Hematopoietic multipotent progenitor cell treated with erythropoietin and hydrocortisone succinate and interleukin-3 and kit ligand, for 8 days (in vitro differentiated cells): ENCODE measurements at regions not wholly inside any gene's neighbourhood (a gene's known extent, or its start where the extent isn't known, plus 50 kb on each side); places are given as distances from the start of the nearest gene placed in this dataset.

Experiments
- DNase-seq: peaks from one replicate; pipeline ENCODE4 v3.0.0-alpha.2; 2015

DNA sequence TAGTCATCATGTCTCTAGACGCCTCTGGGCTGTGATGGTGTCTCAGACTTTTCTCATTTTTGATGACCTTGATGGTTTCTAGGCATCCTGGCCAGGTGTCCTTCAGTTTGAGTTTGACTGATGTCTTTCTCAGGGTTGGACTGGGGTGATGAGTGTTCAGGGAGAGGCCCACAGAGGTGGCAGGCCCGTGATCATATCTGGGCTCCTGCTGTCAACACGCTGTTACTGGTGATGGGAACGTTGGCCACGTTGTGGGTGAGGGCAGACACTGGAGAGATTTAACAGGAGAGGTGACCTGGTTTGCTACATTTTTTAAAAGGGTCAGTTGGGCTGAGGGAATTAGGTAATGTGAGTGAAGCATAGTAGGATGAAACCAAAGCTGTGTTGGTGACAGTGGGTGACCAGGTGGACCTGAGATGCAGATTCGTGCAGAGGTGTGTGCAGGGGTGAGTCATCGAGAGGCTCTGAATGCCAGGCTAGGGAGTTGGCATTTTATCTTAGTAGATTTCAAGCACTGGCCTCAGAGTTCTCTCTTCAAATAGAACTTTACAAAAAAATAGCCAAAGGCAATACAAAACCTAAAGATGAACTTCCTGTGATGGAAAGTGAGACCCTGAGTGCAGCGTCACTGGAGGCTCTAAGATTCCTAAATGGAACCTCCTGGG lies 174.1 kb downstream of the CDH26 start:
- DNase-seq = no peak

DNA sequence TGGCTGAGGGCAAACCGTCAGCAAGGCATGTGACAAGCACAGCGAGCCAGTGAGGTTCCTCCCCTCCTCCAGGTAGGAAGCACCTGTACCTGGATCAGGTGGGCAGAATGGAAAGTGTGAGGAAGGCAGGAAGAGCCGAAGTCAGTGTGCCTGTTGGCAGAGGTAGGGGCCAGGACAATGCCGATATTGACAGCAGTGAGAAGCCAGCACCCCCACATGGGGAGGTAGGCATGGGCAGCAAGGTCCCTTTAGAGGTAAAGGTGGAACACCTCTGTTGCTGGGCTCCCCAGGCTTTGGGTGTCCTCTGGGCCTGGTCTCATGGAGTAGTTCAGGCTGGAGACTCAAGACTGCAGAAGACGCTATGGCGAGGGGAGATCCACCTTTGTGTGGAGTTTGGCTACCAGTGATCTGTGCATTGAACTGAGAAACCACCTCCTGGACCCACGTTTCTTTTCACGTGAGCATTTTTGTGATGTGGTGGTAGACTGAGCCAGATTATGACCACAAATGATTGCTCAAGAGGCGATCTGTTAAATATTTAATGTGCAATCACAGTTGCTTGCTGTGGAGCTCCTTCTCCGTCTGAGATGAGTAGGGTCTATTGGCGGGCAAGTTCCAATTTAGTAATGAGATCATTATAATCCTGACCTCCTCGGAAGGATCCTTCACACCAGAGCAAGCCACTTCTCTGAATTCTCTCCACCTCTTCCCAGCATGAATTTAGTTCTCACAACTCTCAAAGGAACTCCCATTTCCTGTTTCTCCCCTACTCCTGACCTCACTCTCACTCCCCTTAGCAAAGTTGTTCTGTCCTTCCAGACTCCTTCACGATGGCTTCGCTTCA lies 174.8 kb downstream of the CDH26 start:
- no peak for DNase-seq

DNA sequence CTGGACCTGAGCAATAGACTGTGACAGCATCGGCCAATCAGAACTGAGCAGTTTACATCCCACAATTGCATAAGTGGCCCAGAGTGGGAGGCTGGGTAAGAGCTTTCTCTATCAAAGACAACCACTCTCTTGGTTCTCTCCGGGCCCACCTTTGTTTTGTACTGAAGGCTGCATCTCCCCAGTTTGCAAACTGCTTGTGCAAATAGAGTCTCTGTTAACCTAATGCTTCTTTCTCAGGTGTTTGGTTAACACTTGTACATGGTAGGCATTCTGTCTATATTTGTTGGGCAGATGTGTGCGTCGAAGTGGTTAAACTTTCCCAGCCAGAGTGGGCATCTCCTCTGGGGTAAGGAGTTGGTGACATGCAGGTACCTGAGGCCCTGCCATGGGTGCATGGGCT lies 177.1 kb downstream of the CDH26 start:
- DNase-seq = no peak

DNA sequence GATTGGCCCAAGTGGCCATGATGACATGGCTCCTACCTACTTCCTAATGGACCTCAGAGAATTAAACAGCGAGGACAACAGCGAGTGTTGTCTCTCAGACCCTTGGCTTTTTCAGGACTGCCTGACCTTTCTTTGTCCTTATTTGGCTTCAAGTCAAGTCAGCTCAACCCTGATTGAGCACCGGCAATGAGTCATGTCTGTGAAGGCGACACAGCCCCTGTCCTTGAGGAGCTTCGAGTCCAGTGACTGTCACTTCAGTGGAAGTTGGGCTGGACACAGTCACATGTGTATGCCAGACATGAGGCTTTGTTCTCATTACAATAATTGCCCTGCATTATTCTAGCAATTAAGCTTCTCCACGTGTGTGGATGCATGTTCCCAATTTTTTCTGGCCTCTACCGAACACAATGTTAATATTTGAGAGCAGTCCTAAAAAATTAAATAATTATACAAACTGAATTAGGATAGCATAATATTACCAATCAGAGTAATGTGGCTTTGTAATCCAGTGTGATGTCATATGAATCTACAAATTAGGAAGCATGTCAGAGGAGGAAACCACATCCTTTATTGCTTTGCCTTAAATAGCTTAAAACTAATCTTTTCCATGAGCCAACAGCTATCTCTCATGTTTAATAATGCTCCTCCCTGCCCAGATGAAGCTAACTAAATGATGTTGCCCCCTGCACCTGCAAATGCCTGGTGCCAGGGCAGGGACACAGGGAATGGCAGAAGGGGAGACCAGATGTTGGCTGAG lies 178.6 kb downstream of the CDH26 start:
- DNase-seq = no peak

DNA sequence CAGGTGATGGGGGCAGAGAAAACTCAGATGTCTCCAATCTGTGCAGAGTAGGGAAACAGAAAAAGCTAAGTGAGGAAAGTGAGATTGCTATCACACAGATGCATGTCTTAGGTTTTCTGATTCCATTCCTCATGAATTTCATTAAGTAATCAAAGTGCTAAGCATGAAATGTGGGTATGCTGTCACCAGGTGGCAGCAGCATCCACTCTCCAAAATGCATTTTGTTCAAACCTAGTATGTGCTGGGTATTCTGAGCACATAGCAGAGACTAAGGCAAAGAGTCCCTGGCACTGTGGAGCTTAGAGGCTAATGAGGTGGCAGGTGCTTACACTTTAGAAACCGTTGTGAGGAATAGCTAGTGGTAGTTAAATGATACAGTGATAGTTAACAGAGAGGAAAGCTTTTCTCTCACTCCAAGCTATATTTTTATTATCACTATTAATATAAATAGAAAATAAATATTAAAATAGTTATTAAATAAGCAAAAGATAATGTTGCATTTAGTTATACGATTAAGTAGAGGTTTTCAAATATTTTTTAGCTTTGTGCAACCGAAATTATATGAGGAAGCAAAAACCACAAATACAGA lies 179.5 kb downstream of the CDH26 start:
- peak; percentile 83 for DNase-seq

DNA sequence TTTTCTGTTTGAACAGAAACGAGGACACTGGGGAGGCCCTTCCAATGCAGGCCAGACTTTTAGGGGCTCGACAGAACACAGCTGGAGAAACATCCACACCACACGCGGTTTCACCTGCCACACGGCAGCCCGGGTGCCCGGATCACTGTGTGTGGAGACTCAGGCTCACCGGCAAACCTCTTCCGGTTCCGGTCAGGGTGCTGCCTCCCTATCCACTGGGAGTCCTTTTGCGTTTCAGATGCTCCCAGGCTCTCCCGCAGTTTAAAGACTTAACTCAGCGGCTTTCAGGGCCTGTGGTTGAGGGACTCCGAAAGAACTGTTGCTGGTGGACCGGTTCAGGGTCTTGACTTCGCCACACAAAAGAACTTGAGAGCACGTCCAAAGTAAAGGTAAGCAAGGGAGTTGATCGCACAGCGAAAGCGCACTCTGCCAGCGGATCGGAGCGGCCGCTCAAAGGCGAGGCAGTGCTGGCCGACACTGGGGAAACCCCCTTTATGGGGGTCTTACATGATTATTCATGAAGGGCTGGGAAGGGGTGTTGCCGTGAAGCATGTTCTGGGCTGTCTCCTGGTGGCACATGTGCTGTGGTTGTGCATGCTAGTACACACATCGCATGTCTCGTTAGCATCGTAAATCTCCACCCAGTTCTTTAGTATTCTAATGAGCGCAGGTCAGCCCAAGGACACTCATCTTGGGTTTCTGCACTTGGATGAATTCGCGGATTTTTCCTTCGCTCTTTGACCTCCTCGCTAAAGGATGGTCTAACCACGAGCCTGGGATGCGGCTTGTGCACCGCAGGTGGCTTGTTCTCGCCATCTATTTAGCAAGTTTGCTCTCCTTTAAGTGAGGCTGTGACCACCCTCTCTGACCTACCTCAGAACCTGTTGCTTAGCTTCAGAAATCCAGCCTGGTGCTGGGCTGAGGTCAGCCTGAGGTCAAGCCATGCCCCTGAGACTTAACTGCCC lies 180.3 kb downstream of the CDH26 start:
- DNase-seq = peak; percentile 79

DNA sequence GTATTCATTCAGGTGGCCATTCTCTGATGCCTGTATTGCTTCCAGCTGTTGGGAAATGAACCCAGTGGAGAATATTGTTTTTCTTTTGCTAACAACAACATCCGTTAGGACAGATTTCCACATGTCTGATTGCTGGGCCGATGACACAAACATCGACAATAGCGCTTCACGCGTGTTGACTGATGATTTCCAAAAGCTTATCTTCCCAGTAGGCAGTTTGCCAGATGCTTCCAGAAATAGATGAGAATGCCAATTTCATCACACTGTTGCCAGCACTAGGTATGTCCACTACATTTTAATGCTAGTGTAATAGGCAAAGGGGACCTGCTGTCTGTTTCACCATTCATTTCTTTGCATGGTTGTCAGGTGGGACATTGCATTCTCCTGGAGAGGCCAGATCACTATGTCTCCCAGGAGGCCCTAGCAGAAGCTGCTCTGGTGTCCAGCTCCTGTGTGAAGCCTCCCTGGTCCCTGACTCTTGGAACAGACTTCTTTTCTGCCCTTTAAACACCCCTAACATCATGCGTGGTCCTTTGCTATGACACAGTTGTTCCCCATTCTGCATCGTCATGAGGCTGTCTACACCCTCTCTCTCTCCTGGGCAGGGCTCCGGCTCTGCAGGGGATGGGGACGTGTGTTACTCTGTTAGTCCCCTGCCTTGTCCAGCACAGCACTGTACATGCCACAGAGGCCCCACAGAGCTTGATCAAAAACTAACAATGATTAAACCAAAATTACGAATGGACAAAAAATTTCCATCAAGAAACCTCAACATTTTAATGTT lies 181.6 kb downstream of the CDH26 start:
- no peak for DNase-seq

DNA sequence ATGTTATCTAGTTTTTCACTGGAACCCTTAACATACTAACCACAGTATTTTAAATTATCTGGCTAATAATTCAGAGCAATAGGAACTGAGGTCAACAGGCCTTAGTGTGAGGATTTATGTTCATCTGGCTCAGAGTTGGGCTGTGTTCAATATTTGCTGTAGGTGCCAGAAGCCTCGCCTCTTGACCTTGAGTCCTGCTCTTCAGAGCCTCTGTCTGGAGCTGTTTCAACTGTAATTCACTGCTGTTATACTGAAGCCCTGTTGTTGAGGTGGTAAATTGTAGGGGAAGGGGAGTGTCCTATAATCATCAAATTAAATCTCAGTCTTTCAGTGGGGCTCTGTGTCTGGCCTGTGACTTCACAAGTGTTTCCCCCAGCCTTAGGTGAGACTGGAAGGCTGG lies 184.4 kb downstream of the CDH26 start:
- DNase-seq = no peak

DNA sequence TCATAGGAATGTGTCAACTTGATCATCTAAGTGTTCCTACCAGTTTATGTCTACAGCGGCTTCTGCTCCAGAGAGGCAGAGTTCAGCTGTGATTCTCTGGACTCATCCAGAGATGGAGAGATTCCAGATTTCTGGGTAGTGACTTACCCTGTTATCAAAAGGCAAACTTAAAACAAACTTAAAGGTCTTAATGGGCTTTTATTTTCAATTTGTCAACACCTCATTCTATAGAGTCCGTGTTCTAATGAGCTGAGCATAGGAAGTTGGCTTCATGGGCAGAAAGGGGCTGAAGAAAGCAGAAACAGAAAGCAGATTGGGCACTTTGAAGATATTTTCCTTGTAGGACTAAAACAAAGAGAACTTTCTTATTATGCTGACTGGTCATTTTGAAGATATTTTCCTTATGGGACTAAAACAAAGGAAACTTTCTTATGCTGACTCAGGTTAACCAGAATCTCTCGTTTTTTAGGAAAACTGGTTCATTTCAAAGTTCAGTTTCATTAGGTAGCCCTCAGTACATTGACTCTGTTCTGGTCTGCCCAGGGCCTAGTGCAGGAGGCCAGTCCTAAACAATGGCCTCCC lies 185.1 kb downstream of the CDH26 start:
- DNase-seq = no peak

DNA sequence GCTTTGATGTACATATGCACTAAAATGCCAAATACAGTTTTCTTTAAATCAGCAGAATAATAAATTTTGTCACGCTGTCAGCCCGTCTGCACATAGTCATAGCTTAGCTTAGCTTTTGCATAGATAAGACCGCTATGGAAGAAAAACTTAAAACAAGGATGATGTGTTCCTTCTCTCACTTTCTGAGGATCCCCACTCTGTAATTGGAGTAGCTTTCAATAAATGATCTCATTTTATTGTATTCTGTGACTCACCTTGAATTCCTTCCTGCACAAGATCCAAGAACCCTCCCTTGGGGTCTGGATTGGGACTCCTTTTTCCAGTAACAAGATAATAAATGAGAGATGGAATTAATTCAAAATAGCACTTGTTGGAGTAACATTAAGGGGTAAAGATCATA lies 186.2 kb downstream of the CDH26 start:
- DNase-seq = no peak

DNA sequence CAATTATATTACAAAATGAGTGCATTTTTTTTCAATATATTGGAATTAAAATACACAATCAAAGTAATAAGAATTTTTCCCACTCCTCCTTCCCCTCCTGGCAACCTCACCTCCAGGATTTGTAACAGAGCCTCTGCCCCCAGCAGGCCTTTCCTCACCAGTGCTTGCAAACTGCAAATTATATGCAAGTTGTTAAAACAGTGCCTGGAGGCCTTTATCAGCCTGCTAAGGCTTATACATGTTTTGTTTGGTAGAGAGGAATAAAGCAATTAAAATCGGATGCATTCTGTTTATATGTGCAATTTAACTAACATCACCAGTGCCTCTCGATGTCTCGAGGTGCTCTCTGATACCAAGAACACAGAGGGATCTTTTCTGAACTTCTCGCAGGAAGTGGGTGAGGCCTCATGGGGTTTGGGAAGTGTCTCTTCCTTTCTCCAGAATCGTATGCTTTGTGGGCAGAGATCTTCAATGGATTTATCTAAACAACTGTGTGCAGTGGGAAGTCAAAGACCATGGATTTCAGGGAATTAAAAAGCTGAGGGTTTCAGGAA lies 186.8 kb downstream of the CDH26 start:
- no peak for DNase-seq

DNA sequence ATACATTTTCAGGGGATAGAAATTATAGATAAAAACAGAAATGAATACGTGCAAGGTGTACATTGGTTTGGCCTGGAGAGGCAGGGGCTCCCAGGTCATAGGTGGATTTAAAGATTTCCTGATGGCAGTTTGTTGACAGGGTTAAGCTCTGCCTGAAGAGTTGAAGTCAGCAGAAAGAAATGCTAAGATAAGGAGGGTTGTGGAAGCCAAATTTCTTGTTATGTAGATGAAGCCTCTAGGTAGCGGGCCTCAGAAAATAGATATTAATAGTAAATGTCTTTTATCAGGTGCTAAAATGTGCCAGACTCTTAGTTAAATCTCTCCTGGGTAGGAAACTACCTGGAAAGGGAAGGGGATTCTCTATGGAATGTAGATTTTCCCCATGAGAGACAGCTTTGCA lies 188.8 kb downstream of the CDH26 start:
- no peak for DNase-seq

DNA sequence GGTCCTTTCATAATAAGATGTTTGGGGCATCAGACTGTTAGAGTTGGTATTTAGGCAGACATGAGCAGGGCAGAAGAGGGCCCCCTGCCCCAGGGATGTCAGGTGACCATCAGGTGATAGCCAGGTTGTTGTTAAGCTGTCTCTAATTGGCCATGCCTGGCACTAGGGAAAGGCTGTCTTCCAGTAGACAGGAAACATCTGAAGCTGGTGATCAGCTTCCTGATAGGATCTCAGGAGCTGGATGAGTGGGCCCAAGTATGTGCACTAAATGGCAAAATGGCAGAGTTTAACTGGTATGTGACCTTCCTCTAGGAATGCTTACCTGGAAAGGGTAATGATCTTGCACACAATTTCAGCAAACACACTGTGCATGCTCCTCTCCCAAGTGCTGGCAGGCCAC lies 190.7 kb downstream of the CDH26 start:
- no peak for DNase-seq

DNA sequence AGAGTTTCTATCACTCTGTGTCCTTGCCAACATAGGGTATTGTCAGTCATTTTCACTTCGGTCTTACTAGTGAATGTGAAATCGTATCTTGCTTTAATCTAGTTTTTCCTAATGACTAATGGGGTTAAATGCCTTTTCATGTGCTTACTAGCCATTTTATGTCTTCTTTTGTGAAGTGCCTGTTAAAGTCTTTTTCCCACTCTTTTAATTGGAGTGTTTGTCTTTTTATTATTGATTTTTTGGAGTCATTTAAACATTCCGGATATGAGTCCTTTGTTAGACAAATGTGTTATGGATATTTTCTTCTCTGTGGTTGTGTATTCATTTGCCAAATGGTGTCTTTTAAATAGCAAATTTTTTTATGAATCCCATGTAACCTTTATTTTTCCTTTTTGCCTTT lies 194.6 kb downstream of the CDH26 start:
- no peak for DNase-seq

DNA sequence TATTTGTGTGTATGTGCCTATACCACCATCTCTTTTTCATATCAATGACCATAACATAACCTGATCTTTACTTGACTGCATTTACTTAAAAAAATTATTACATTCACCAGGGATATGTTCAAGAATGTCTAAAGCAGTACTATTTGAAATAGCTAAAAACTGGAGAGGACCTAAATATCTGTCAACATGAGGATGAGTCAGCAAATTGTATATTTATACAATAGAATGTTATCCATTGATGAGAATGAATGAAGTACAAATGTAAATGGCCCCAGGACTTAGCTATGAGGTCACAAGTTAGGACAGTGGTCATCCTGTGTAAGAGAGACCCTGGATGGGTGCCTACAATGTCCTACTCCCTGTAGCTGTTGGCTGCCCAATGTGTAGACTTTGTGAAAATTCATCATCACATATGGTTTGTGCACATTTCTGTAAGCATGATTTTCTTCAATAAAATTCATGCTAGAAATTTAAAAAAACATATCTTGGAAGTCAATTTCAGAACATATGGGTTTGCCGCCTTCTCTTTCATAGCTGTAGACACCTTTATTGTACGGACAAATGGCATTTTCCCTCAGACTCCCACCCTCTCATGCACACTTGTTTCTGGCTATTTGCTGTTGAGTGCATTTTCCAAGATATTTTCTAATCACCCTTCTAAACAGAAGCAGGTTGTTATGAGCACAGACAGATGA lies 202.4 kb downstream of the CDH26 start:
- DNase-seq = no peak

DNA sequence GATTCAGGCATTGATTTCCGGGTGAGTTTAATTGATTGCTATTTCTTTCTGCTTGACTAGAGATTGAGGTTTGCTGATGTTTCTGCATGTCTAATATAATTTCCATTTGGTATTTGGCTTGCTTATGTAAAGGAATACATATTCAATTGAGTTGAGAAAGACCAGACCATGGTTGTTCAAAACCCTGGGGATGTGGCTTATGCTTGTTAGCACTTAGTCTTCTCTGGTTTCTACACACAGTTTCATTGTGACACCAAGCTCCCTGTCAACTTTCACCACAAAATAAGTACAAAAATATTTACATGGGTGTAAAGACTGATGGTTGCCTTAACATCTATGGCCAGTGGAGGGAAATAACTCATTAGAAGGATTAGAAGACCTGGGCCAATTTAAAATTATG lies 209.6 kb downstream of the CDH26 start:
- no peak for DNase-seq

DNA sequence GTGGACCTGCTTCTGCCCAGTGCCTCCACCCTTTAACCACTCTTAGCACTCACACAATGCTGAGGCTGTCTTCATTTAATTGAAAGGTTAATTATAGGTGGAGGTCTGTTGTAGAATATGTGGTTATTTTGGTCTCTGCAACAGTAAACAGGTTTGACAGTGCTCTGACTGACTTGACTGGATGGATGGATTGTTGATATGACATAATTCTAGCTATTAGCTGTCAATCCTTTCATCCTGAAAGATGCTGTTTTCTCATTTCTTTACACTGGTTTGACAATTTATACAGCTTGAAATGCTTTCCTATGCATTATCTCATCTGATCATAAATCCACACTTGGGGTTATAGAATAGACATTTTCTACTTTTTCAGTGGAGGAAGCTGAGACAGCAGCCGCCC lies 210.7 kb downstream of the CDH26 start:
- DNase-seq = no peak

DNA sequence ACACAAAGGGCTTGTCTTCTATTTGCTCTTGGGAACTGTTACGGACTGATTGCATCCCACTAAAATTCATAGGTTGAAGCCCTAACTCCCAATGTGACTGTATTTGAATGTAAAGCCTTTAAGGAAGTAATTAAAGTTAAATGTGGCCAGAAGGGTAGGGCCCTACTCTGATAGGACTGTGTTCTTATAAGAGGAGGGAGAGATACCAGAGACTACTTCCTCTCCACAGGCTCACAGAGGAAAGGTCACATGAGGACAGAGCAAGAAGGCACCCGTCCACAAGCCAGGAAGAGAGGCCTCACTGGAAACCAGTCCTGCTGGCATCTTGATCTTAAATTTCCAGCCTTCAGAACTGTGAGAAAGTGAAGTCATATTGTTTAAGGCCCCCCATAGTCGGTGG lies 211.9 kb downstream of the CDH26 start:
- DNase-seq = peak; percentile 27

DNA sequence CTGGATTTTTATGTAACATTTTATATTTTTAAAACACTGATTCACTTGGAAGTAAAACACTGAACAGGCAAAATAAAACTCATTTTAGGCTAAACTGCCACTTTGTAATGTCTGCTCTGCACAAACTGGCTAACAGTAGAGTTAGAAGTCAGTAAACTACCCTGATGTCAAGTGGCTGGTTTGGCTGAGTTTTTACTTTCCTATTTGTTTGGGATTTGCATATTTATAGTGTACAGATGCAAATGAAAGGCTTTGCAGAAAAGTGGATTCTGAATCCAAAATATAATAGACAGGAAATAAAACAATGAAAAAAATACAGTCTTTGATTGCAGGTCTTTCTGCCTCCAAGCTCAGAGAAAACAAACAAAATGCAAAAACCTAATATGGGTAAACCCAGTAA lies 213.1 kb downstream of the CDH26 start:
- no peak for DNase-seq

DNA sequence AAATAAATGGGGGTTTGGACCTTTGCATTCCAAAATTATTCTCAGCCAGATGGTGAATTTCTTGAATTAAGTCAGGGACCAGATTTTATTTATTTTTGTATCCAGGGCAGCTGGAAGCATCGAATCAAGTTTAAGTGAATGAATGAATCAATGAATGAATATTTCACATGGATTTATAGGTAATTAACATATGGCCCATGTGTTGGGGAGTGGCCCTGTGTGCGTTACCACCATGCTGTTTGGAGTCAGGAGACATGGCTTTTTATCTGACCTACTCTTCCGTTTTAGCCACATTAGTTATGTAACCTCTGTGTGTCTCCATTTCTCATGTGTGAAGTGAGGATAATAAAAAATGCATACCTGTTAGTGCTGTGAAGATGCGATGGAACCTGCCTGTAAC lies 213.5 kb downstream of the CDH26 start:
- no peak for DNase-seq
